Activated T-helper 2 cell treated with anti-CD3 and anti-CD28 coated beads, Interferon-gamma antibody, Interleukin-2, Interleukin-4, amounts not matched to agents 10 μg/mL and 5 μg/mL and 100 μg/mL, durations not matched to agents 14 hours and 24 hours and 36 hours (primary cell): ENCODE measurements at regions not wholly inside any gene's neighbourhood (a gene's known extent, or its start where the extent isn't known, plus 50 kb on each side); places are given as distances from the start of the nearest gene placed in this dataset.
"Not testable (repeated sequence)": the region's sequence is repeated elsewhere in the genome, so short reads cannot be mapped to it uniquely, and the experiment has no call there.

Experiments
- DNase-seq: peaks from one replicate; pipeline ENCODE4 v3.0.0; 2021; ENCODE audit warnings: low spot score
- H3K27ac Mint-ChIP-seq: one replicate; pipeline ENCODE4 v1.8.0; 2021; ENCODE audit warnings: mixed read lengths
- H3K27me3 Mint-ChIP-seq: one replicate; pipeline ENCODE4 v1.8.0; 2021; ENCODE audit warnings: low read depth, mixed read lengths
- H3K36me3 Mint-ChIP-seq: one replicate; pipeline ENCODE4 v1.8.0; 2021; ENCODE audit warnings: low read depth, mixed read lengths
- H3K4me1 Mint-ChIP-seq: one replicate; pipeline ENCODE4 v1.8.0; 2021; ENCODE audit warnings: low read depth, mixed read lengths
- H3K4me3 Mint-ChIP-seq: one replicate; pipeline ENCODE4 v1.8.0; 2021; ENCODE audit warnings: low read depth, mild to moderate bottlenecking, moderate library complexity, mixed read lengths
- H3K9me3 Mint-ChIP-seq: one replicate; pipeline ENCODE4 v1.8.0; 2021; ENCODE audit warnings: mixed read lengths
- intact Hi-C: fragments of 100-400 bp; cut with micrococcal nuclease; formaldehyde crosslinking; loops from one replicate; pipeline ENCODE4 v1.15.1; 2023

DNA sequence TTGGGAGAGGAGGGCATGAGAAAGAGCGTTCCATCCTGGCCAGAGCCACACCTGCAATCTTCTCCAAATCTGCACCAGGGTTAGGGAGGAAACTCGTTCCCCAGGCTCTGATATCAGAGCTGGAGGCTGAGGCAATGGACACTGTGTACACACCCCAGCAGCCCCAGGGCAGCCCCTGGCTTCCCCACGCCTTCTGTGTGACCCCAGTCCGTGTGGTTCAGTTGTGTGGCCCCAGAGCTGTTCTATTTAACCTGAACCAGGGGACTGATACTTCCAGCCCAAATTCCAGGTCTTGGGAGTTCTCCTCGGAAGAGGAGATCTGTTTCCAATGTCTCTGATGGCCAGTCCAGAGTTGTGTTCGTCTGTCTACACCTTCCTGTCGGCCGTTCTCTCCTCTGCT, 242.6 kb upstream of the EXOC2 start:
- Mint-ChIP-seq H3K9me3 (no peaks in the 10 kb centered on the region), H3K4me1 (no peaks in the 10 kb centered on the region), H3K27me3 (peaks cover 8% of the 10 kb centered on the region), H3K27ac (no peak overlapping the region), H3K4me3 (no peak overlapping the region), H3K36me3 (no peaks in the 10 kb centered on the region)
- DNase-seq: no peak
- intact Hi-C loops: no loop called here

- Mint-ChIP-seq H3K36me3 (no peaks in the 10 kb centered on the region), H3K27me3 (peaks cover 8% of the 10 kb centered on the region), H3K4me1 (no peaks in the 10 kb centered on the region), H3K27ac (no peak overlapping the region), H3K4me3 (no peak overlapping the region), H3K9me3 (no peaks in the 10 kb centered on the region)
- intact Hi-C loops: no loop called here
- no peak for DNase-seq
Measured at GRCh38 chr6:934686-935085, 241.7 kb upstream of the EXOC2 start.

DNA sequence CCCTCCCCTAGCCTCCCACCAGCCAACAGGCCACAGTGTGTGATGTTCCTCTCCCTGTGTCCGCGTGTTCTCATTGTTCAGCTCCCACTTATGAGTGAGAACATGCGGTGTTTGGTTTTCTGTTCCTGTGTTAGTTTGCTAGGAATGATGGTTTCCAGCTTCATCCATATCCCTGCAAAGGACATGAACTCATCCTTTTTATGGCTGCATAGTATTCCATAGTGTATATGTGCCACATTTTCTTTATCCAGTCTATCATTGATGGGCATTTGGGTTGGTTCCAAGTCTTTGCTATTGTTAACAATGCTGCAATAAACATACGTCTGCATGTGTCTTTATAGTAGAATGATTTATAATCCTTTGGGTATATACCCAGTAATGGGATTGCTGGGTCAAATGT, 239.0 kb upstream of the EXOC2 start:
- H3K4me1 Mint-ChIP-seq, H3K36me3 Mint-ChIP-seq, H3K4me3 Mint-ChIP-seq, H3K27me3 Mint-ChIP-seq, DNase-seq, H3K27ac Mint-ChIP-seq, H3K9me3 Mint-ChIP-seq, intact Hi-C loops: not testable (repeated sequence)

DNA sequence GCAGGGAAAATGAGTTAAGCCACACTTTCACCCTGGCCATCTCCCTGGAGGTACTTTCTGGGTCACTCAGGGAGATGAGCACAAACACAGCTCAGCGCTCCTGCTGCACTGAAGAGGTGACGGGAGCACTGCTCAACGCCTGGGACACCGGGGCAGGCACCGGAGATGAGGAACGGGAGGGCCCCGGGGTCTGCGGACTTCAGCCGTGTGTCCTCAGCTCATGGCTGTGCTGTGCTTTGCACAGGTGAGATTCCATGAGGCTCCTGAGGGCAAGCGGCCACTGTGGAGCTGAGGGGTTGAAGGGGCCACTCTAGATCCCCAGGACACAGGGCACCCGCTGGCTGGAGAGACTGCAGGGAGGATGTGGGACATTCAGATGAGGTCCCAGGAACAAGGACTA, 234.2 kb upstream of the EXOC2 start:
- Mint-ChIP-seq H3K36me3 (no peaks in the 10 kb centered on the region), H3K4me1 (no peaks in the 10 kb centered on the region), H3K4me3 (no peak overlapping the region), H3K27me3 (peaks cover 2% of the 10 kb centered on the region), H3K9me3 (peaks cover 4% of the 10 kb centered on the region), H3K27ac (no peak overlapping the region)
- DNase-seq: no peak
- intact Hi-C loops: no loop called here

DNA sequence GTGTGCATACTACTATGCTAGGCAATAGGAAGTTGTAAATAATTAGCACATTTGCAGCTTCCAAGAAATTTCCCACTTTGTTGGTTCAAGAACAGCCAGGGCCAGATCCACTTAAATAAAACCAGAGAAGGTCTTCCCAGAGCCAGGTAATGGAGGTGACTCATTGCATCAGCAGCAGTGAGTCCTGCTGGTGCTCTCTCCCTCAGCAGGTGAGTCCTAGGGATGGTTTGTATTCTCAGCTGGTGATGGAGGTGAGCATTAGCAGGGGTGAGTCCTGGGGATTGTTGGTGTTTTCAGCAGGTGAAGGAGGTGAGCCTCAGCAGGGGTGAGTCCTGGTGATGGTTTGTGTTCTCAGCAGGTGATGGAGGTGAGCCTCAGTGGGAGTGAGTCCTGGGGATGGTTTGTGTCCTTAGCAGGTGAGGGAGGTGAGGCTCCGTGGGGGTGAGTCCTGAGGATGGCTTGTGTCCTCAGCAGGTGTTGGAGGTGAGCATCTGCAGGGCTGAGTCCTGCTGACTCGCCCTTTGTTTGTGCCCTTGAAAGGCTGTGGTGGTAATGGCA, 232.8 kb upstream of the EXOC2 start:
- no peak overlapping the region for H3K27ac Mint-ChIP-seq
- DNase-seq: no peak
- no peak overlapping the region for H3K4me3 Mint-ChIP-seq
- no peaks in the 10 kb centered on the region for H3K27me3 Mint-ChIP-seq
- peaks cover 10% of the 10 kb centered on the region for H3K9me3 Mint-ChIP-seq
- no peaks in the 10 kb centered on the region for H3K36me3 Mint-ChIP-seq
- no peaks in the 10 kb centered on the region for H3K4me1 Mint-ChIP-seq
- intact Hi-C loops: no loop called here

DNA sequence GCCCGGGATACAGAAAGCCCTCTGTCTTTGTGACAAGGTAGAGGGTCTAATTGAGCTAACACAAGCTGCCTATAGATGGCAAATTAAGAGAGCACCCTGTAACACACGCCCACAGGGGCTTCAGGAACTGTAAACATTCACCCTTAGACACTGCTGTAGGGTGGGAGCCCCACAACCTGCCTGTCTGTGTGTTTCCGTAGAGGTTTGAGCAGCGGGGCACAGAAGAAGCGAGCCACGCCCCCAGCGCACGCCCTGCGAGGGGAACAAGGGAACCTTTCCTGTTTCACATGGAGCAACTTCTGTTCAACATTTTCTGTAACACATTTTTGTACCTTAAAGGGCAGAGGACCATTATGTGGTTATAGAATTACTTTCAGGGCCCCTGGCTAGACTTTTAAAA, 231.7 kb upstream of the EXOC2 start:
- Mint-ChIP-seq H3K36me3 (no peaks in the 10 kb centered on the region), H3K27ac (no peak overlapping the region), H3K4me1 (no peaks in the 10 kb centered on the region), H3K27me3 (no peaks in the 10 kb centered on the region), H3K9me3 (peaks cover 10% of the 10 kb centered on the region), H3K4me3 (no peak overlapping the region)
- DNase-seq: no peak
- intact Hi-C loops: no loop called here

DNA sequence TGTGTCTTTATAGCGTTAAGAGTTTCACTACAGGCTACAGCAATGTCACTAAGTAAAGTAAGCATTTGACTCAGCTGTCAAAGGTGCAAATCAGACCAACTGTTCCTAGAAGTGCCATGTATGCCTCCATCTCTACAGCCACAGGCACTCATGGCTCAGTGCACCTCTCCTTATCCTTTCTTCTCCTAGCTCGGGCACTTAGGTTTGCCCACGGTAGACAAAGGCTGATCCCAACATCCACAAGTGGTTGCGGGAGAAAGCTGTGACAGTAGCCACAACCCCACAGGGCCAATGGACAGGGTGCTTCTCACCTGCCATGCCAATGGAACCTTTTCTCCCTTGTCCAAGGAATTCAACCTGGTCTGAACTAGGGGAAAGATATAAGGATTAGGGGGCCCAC, 228.5 kb upstream of the EXOC2 start:
- Mint-ChIP-seq H3K4me1 (no peaks in the 10 kb centered on the region), H3K27ac (no peak overlapping the region), H3K4me3 (no peak overlapping the region), H3K9me3 (peaks cover 23% of the 10 kb centered on the region), H3K27me3 (no peaks in the 10 kb centered on the region), H3K36me3 (no peaks in the 10 kb centered on the region)
- no peak for DNase-seq
- intact Hi-C loops: no loop called here

DNA sequence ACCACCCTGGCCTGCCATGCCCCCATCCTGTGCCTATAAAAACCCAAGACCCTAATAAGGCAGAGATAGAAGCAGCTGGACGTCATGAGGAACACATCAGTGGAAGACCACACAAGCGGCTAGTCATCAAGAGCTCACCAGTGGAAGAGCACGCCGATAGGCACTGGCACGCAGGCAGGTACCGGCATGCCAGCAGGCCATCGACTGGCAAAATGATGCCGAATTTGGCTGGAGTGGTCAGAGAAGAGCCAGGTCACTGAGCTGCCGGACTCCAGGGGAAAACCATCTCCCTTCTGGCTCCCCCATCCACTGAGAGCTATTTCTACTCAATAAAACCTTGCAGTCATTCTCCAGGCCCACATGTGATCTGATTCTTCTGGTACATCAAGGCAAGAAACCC, 227.6 kb upstream of the EXOC2 start:
- DNase-seq: no peak
- H3K36me3 Mint-ChIP-seq: no peaks in the 10 kb centered on the region
- no peak overlapping the region for H3K27ac Mint-ChIP-seq
- H3K27me3 Mint-ChIP-seq: no peaks in the 10 kb centered on the region
- intact Hi-C loops: no loop called here
- no peak overlapping the region for H3K4me3 Mint-ChIP-seq
- H3K9me3 Mint-ChIP-seq: peaks cover 23% of the 10 kb centered on the region
- no peaks in the 10 kb centered on the region for H3K4me1 Mint-ChIP-seq

- DNase-seq: no peak
- H3K27me3 Mint-ChIP-seq: no peaks in the 10 kb centered on the region
- H3K36me3 Mint-ChIP-seq: no peaks in the 10 kb centered on the region
- H3K4me3 Mint-ChIP-seq: no peak overlapping the region
- H3K9me3 Mint-ChIP-seq: peaks cover 23% of the 10 kb centered on the region
- no peaks in the 10 kb centered on the region for H3K4me1 Mint-ChIP-seq
- intact Hi-C loops: no loop called here
- H3K27ac Mint-ChIP-seq: no peak overlapping the region
Measured at GRCh38 chr6:919500-919899, 226.6 kb upstream of the EXOC2 start.

DNA sequence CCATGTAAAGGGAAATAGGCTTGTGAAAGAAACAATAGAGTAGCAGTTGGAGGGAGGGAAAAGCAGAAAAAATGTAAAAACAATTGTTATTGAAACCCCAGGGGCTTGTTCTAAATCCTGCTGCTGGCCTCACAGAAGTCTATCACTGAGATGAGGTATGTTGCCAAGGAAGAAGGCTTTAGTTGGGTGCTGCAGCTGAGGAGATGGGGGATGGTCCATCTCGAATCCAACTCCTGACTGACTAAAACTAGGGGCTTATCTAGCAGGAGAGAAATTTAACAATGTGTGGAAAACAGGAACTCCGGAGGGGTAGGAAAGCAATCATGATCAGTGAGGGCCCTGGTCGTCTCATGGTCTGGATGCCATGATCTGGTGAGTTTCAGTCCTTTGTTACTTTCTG, 225.0 kb upstream of the EXOC2 start:
- H3K27me3 Mint-ChIP-seq: peaks cover 4% of the 10 kb centered on the region
- no peaks in the 10 kb centered on the region for H3K36me3 Mint-ChIP-seq
- DNase-seq: no peak
- H3K9me3 Mint-ChIP-seq: peaks cover 19% of the 10 kb centered on the region
- no peaks in the 10 kb centered on the region for H3K4me1 Mint-ChIP-seq
- intact Hi-C loops: no loop called here
- H3K27ac Mint-ChIP-seq: no peak overlapping the region
- H3K4me3 Mint-ChIP-seq: no peak overlapping the region

DNA sequence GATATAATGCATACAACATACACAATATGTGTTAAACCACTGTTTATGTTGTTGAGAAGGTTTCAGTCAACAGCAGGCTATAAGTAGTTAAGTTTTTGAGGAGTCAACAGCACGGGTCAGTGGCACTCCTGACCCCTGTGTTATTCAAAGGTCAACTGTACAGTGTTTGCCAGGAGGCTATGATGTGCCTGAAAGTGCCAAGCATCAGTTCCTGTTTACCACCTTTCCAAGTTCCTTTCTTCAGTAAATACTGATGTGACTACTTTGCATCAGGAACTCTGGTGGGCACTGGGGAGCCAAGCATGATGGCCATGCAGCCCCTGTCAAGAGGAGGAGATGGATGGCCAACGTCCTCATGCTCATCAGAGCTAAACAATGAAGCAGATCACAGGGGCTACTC, 224.4 kb upstream of the EXOC2 start:
- H3K27ac Mint-ChIP-seq: no peak overlapping the region
- DNase-seq: no peak
- intact Hi-C loops: no loop called here
- no peak overlapping the region for H3K4me3 Mint-ChIP-seq
- H3K4me1 Mint-ChIP-seq: no peaks in the 10 kb centered on the region
- peaks cover 7% of the 10 kb centered on the region for H3K27me3 Mint-ChIP-seq
- no peaks in the 10 kb centered on the region for H3K36me3 Mint-ChIP-seq
- H3K9me3 Mint-ChIP-seq: peaks cover 19% of the 10 kb centered on the region

DNA sequence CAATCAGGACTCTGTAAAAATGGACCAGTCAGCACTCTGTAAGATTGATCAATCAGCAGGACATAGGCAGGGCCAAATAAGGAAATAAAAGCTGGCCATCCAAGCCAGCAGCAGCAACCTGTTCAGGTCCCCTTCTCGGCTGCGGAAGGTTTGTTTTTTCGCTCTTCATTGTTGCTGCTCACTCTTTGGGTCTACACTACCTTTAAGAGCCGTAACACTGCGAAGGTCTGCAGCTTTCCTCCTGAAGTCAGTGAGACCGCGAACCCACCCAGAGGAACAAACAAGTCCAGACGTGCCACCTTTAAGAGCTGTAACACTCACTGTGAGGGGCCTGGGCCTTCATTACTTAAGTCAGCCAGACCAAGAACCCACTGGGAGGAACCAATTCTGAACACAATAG, 223.2 kb upstream of the EXOC2 start:
- DNase-seq: no peak
- Mint-ChIP-seq H3K4me3 (no peak overlapping the region), H3K36me3 (no peaks in the 10 kb centered on the region), H3K4me1 (no peaks in the 10 kb centered on the region), H3K27me3 (peaks cover 11% of the 10 kb centered on the region), H3K27ac (no peak overlapping the region), H3K9me3 (peaks cover 15% of the 10 kb centered on the region)
- intact Hi-C loops: no loop called here

DNA sequence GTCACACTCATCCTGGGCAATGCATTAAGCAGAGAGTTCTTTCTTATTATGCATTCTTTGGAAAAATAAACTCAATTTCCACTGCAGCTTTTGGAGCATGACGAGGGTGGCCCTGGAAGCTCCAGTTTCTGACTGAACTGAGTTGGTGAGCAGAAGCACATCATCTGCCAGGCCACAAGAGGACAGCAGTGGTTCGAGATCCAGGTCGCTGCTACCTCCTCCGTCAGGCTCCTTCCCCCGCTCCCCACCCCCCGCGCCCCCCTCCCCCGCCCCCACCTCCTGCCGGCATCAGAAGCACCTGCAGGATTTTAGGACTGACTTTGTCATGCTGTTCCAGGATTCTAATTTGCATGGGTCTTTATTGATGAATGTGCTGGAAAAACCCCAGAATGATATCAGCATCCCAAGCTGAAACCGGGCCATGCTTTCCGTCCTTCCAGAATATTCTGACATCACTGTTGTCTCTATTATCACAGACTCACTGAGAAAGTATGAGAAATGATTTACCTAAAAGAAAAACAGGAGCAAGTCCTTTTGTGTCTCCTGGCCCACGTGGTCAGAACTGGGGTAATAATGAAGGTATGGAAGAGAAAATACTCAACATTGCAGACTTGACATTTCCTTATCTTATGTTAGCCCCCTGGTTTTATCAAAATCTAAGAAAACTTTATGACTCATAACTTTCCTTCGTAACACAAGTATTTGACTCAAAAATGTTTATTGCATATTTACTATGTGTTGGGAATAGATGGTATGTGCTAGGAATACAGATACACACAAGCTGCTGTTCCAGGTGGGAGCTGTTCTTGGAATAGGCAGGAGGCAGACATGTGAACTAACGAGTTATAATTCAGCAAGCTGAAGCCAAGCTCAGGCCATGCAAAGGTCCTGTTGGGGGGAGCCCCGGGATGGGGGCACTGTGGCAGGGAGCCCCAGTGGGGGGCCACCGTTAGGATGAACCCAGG, 220.2 kb upstream of the EXOC2 start:
- no peak overlapping the region for H3K27ac Mint-ChIP-seq
- no peak overlapping the region for H3K4me3 Mint-ChIP-seq
- H3K9me3 Mint-ChIP-seq: peaks cover 8% of the 10 kb centered on the region

More for the DNA sequence above, 220.2 kb upstream of the EXOC2 start:
- no peak for DNase-seq
- no peaks in the 10 kb centered on the region for H3K36me3 Mint-ChIP-seq
- peaks cover 11% of the 10 kb centered on the region for H3K27me3 Mint-ChIP-seq
- intact Hi-C loops: no loop called here
- no peaks in the 10 kb centered on the region for H3K4me1 Mint-ChIP-seq
